Skin epidermis (tissue), 12 donors: ENCODE measurements at regions not wholly inside any gene's neighbourhood (a gene's known extent, or its start where the extent isn't known, plus 50 kb on each side); places are given as distances from the start of the nearest gene placed in this dataset.

Source experiments
- H3K27ac ChIP-seq, 21 experiments: fragments of 200-600 bp; sonication (generic) in 11 of 21; one replicate each; pipeline ENCODE4 v1.5.0; 2020; ENCODE audit warnings: mild to moderate bottlenecking in 3 of 21, inconsistent platforms in 2 of 21, moderate library complexity in 2 of 21
- H3K4me3 ChIP-seq, 7 experiments: fragments of 200-600 bp; sonication (generic) in 2 of 7; one replicate each; pipeline ENCODE4 v1.5.0; 2020; ENCODE audit warnings: inconsistent platforms in 2 of 7, mild to moderate bottlenecking in 2 of 7, moderate library complexity in 1 of 7

- H3K4me3 ChIP-seq: no peak overlapping the region
- H3K27ac ChIP-seq: no peak overlapping the region
Measured at GRCh38 chr15:70284438-70285214, 186.9 kb upstream of the TLE3 start.

- Histone ChIP-seq H3K4me3 (no peak overlapping the region), H3K27ac (no peak overlapping the region)
Measured at GRCh38 chr15:70283511-70283910, 185.8 kb upstream of the TLE3 start.

GRCh38 chr15:70281811-70282307 is 184.1 kb upstream of the TLE3 start:
- Histone ChIP-seq H3K4me3 (no peak overlapping the region), H3K27ac (no peak overlapping the region)

- Histone ChIP-seq H3K27ac (no peak overlapping the region), H3K4me3 (no peak overlapping the region)
Measured at GRCh38 chr15:70281261-70281810, 183.6 kb upstream of the TLE3 start.

GRCh38 chr15:70280781-70281180 is 183.1 kb upstream of the TLE3 start:
- H3K4me3 ChIP-seq: no peak overlapping the region
- H3K27ac ChIP-seq: no peak overlapping the region

- Histone ChIP-seq H3K27ac (no peak overlapping the region), H3K4me3 (no peak overlapping the region)
Measured at GRCh38 chr15:70279096-70279495, 181.4 kb upstream of the TLE3 start.

- H3K27ac ChIP-seq: no peak overlapping the region
- no peak overlapping the region for H3K4me3 ChIP-seq
Measured at GRCh38 chr15:70278644-70279043, 180.9 kb upstream of the TLE3 start.

GRCh38 chr15:70277556-70277955 is 179.8 kb upstream of the TLE3 start:
- H3K27ac ChIP-seq: no peak overlapping the region

GRCh38 chr15:70276401-70276800 is 178.7 kb upstream of the TLE3 start:
- H3K4me3 ChIP-seq: no peak overlapping the region
- H3K27ac ChIP-seq: no peak overlapping the region

More at GRCh38 chr15:70277556-70277955, 179.8 kb upstream of the TLE3 start:
- no peak overlapping the region for H3K4me3 ChIP-seq

- Histone ChIP-seq H3K27ac (no peak overlapping the region), H3K4me3 (no peak overlapping the region)
Measured at GRCh38 chr15:70275461-70276138, 177.9 kb upstream of the TLE3 start.

GRCh38 chr15:70274908-70275307 is 177.2 kb upstream of the TLE3 start:
- no peak overlapping the region for H3K27ac ChIP-seq
- no peak overlapping the region for H3K4me3 ChIP-seq

- Histone ChIP-seq H3K27ac (no peak overlapping the region), H3K4me3 (no peak overlapping the region)
Measured at GRCh38 chr15:70274255-70274880, 176.7 kb upstream of the TLE3 start.

- H3K4me3 ChIP-seq: no peak overlapping the region
- H3K27ac ChIP-seq: no peak overlapping the region
Measured at GRCh38 chr15:70273808-70274207, 176.1 kb upstream of the TLE3 start.

GRCh38 chr15:70272565-70273355 is 175.0 kb upstream of the TLE3 start:
- Histone ChIP-seq H3K4me3 (no peak overlapping the region), H3K27ac (peak overlapping the region in 1 of 21 experiments; percentile 26)

- no peak overlapping the region for H3K4me3 ChIP-seq
- H3K27ac ChIP-seq: peak overlapping the region in 6 of 21 experiments; percentile 0 to 81 (median 32)
Measured at GRCh38 chr15:70271422-70272088, 173.8 kb upstream of the TLE3 start.

- Histone ChIP-seq H3K27ac (peak overlapping the region in 7 of 21 experiments; percentile 0 to 81 (median 35)), H3K4me3 (no peak overlapping the region)
Measured at GRCh38 chr15:70270752-70271111, 173.0 kb upstream of the TLE3 start.

- H3K4me3 ChIP-seq: no peak overlapping the region
- peak overlapping the region in 4 of 21 experiments; percentile 20 to 81 (median 56) for H3K27ac ChIP-seq
Measured at GRCh38 chr15:70269991-70270751, 172.5 kb upstream of the TLE3 start.

- Histone ChIP-seq H3K27ac (peak overlapping the region in 1 of 21 experiments; percentile 77), H3K4me3 (no peak overlapping the region)
Measured at GRCh38 chr15:70269311-70269911, 171.7 kb upstream of the TLE3 start.
